ENCODE measurements at regions not wholly inside any gene's neighbourhood (a gene's known extent, or its start where the extent isn't known, plus 50 kb on each side); places are given as distances from the start of the nearest gene placed in this dataset.

DNA sequence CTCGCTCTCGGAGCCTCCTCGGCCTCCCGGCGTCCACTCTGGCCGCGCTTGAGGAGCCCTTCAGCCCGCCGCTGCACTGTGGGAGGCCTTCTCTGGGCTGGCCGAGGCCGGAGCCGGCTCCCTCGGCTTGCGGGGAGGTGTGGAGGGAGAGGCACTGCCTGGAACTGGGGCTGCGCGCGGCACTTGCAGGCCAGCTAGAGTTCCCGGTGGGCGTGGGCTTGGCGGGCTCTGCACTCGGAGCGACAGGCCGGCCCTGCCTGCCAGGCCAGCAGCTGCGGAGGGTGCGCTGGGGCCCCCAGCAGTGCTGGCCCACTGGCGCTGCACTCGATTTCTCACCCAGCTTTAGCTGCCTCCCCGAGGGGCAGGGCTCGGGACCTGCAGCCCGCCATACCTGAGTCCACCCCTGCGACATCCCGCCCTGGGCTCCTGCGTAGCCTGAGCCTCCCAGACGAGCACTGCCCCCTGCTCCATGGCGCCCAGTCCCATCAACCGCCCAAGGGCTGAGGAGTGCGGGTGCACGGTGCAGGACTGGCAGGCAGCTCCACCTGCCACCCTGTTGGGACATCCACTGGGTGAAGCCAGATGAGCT lies 765.0 kb downstream of the IGSF11 start:
- Histone ChIP-seq H3K9me3 (peaks cover 0 to 40% (median 26%) of the 10 kb centered on the region in 8 donors), H3K27ac (no peak overlapping the region), H3K36me3 (no peaks in the 10 kb centered on the region), H3K27me3 (replicated peaks in 1 of 7) (no peaks in the 10 kb centered on the region), H3K4me1 (no peaks in the 10 kb centered on the region), H3K4me3 (no peak overlapping the region)
- WGBS, 5 donors = 87 to 97% (median 95%) methylated on average over 22 to 38 of the region's 38 CpGs
- DNase-seq = peak; percentile 62
- intact Hi-C loops (cut with DNase I; ENCODE audit: low total_unique reads) = no loop called here
- TF ChIP-seq POLR2A (IDR thresholded peaks at IDR 0.05) (no peak), POLR2AphosphoS5 (IDR thresholded peaks at IDR 0.05) (no peak)
- TF ChIP-seq, protein P1, sequence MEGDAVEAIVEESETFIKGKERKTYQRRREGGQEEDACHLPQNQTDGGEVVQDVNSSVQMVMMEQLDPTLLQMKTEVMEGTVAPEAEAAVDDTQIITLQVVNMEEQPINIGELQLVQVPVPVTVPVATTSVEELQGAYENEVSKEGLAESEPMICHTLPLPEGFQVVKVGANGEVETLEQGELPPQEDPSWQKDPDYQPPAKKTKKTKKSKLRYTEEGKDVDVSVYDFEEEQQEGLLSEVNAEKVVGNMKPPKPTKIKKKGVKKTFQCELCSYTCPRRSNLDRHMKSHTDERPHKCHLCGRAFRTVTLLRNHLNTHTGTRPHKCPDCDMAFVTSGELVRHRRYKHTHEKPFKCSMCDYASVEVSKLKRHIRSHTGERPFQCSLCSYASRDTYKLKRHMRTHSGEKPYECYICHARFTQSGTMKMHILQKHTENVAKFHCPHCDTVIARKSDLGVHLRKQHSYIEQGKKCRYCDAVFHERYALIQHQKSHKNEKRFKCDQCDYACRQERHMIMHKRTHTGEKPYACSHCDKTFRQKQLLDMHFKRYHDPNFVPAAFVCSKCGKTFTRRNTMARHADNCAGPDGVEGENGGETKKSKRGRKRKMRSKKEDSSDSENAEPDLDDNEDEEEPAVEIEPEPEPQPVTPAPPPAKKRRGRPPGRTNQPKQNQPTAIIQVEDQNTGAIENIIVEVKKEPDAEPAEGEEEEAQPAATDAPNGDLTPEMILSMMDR (IDR thresholded peaks at IDR 0.05 in 8 of 11, conservative IDR thresholded peaks at IDR 0.05 in 3 of 11) = no peak

DNA sequence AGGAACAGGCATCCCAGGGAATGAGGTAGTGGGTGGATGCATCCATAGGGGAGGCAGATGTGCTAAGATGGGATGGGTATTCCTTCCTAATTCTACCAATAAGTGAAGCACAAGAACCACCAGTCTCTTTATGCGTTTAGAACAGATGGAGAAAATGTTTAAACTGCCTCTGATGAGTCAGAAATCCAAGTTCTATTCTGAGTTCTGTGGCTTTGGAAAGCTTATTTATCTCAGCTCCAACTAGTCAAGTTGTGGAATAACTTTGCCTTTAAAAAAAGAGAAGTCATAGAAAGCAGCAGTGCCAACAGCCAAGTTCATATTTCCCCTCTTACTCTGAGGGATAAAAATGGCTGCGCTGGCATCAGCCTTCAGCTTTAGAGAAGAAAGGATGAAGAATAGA lies 761.7 kb downstream of the IGSF11 start:
- intact Hi-C loops (cut with DNase I; ENCODE audit: low total_unique reads) = no loop called here
- H3K27me3 ChIP-seq (replicated peaks in 1 of 7) = no peaks in the 10 kb centered on the region
- WGBS, 5 donors = 67 to 86% (median 79%) methylated on average over 2 of the region's 2 CpGs
- no peak overlapping the region for H3K27ac ChIP-seq
- DNase-seq = no peak
- TF ChIP-seq, protein P1 (IDR thresholded peaks at IDR 0.05 in 8 of 11, conservative IDR thresholded peaks at IDR 0.05 in 3 of 11) = no peak
- TF ChIP-seq POLR2A (IDR thresholded peaks at IDR 0.05) = no peak
- TF ChIP-seq POLR2AphosphoS5 (IDR thresholded peaks at IDR 0.05) = no peak
- H3K4me3 ChIP-seq = no peak overlapping the region
- H3K4me1 ChIP-seq = no peaks in the 10 kb centered on the region
- peaks cover 0 to 38% (median 9%) of the 10 kb centered on the region in 8 donors for H3K9me3 ChIP-seq
- H3K36me3 ChIP-seq = no peaks in the 10 kb centered on the region

DNA sequence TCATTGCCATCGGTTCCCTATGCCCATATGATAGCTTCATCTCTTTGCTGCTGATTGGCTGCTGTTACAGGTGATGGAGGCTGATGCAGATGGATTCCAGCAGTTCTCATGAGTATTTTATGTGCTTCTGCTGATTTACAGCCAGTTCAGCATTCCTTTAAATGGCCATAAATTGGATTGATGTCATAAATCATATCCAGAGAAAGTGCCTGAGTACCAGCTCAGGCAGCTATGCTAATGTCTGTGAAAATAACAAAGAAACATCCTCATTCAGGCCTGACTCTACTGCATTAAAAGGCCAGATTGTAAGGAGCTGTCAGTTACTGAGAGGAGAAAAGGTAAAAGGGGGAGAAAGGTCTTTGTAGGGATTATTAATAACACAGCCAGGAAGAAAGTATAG lies 756.8 kb downstream of the IGSF11 start:
- no peaks in the 10 kb centered on the region for H3K4me1 ChIP-seq
- H3K27ac ChIP-seq = no peak overlapping the region
- intact Hi-C loops (cut with DNase I; ENCODE audit: low total_unique reads) = no loop called here
- H3K9me3 ChIP-seq = peaks cover 0 to 20% (median 0%) of the 10 kb centered on the region in 8 donors
- no peak for DNase-seq
- H3K4me3 ChIP-seq = no peak overlapping the region
- no peaks in the 10 kb centered on the region for H3K36me3 ChIP-seq
- TF ChIP-seq, protein P1 (IDR thresholded peaks at IDR 0.05 in 8 of 11, conservative IDR thresholded peaks at IDR 0.05 in 3 of 11) = no peak
- TF ChIP-seq POLR2AphosphoS5 (IDR thresholded peaks at IDR 0.05) (no peak), POLR2A (IDR thresholded peaks at IDR 0.05) (no peak)
- no peaks in the 10 kb centered on the region for H3K27me3 ChIP-seq (replicated peaks in 1 of 7)
- 40 to 88% (median 82%) methylated on average over 1 of the region's 1 CpG for WGBS, 5 donors

DNA sequence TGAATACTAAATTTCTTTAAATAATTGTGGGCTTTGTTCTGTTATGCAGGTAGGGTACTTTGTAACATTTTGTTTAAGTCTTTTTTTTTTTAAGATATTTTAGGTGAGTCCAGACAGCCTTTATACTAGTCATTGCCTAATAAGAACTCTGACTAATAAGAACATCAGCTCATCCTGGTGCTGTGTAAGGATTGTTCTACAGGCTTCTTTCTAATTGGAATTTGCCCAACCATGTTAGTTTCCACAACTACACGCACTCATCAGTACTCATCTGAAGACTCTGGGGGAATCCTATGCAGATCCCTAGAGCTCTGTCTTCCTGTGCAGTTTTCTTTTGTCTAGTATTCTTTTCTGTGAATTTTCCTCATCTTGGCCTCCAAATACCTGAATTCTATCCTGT lies 741.8 kb downstream of the IGSF11 start:
- intact Hi-C loops (cut with DNase I; ENCODE audit: low total_unique reads) = no loop called here
- no peaks in the 10 kb centered on the region for H3K4me1 ChIP-seq
- H3K27ac ChIP-seq = no peak overlapping the region
- TF ChIP-seq POLR2AphosphoS5 (IDR thresholded peaks at IDR 0.05) (no peak), POLR2A (IDR thresholded peaks at IDR 0.05) (no peak)
- TF ChIP-seq, protein P1 (IDR thresholded peaks at IDR 0.05 in 8 of 11, conservative IDR thresholded peaks at IDR 0.05 in 3 of 11) = no peak
- no peaks in the 10 kb centered on the region for H3K36me3 ChIP-seq
- H3K27me3 ChIP-seq (replicated peaks in 1 of 7) = no peaks in the 10 kb centered on the region
- H3K4me3 ChIP-seq = no peak overlapping the region
- WGBS, 5 donors = 77 to 100% (median 82%) methylated on average over 1 of the region's 1 CpG
- DNase-seq = no peak
- peaks cover 0 to 7% (median 0%) of the 10 kb centered on the region in 8 donors for H3K9me3 ChIP-seq

All from spleen (tissue), 11 donors.